Kidney epithelial cell (primary cell): ENCODE measurements at regions not wholly inside any gene's neighbourhood (a gene's known extent, or its start where the extent isn't known, plus 50 kb on each side); places are given as distances from the start of the nearest gene placed in this dataset.

Experiments
- DNase-seq: peaks from one replicate; pipeline ENCODE4 v3.0.0-alpha.2; 2010; ENCODE audit warnings: low read depth
- H3K27me3 ChIP-seq: 2 replicates; pipeline ENCODE4 v1.6.0; 2011; ENCODE audit warnings: low read length; ENCODE audit not compliant: control insufficient read depth, insufficient read depth
- H3K36me3 ChIP-seq: 2 replicates; pipeline ENCODE4 v1.5.1; 2011; ENCODE audit warnings: low read length; ENCODE audit not compliant: control insufficient read depth, insufficient read depth
- H3K4me3 ChIP-seq: 2 replicates; pipeline ENCODE4 v1.5.1; 2011; ENCODE audit warnings: low read depth, mild to moderate bottlenecking, control low read depth, low read length
- CTCF ChIP-seq: IDR thresholded peaks from 2 replicates; pipeline ENCODE4 v1.5.1; 2011; ENCODE audit warnings: mild to moderate bottlenecking, moderate library complexity, low read length, control low read depth, inconsistent platforms; ENCODE audit not compliant: insufficient read depth, poor library complexity, severe bottlenecking

GRCh38 chr12:90233168-90234100 lies 524.8 kb upstream of the ATP2B1 start:
- no peak for DNase-seq
- H3K27me3 ChIP-seq = no peaks in the 10 kb centered on the region
- TF ChIP-seq CTCF = no peak
- no peaks in the 10 kb centered on the region for H3K36me3 ChIP-seq
- H3K4me3 ChIP-seq = no peak overlapping the region

- H3K36me3 ChIP-seq = no peaks in the 10 kb centered on the region
- DNase-seq = no peak
- no peaks in the 10 kb centered on the region for H3K27me3 ChIP-seq
- no peak for TF ChIP-seq CTCF
- H3K4me3 ChIP-seq = no peak overlapping the region
Observed at GRCh38 chr12:90229407-90230170, 521.0 kb upstream of the ATP2B1 start.

GRCh38 chr12:90226211-90226610 lies 517.6 kb upstream of the ATP2B1 start:
- H3K36me3 ChIP-seq = no peaks in the 10 kb centered on the region
- TF ChIP-seq CTCF = no peak
- H3K4me3 ChIP-seq = no peak overlapping the region
- no peaks in the 10 kb centered on the region for H3K27me3 ChIP-seq
- DNase-seq = no peak

GRCh38 chr12:90216815-90217214 lies 508.2 kb upstream of the ATP2B1 start:
- Histone ChIP-seq H3K36me3 (no peaks in the 10 kb centered on the region), H3K27me3 (no peaks in the 10 kb centered on the region), H3K4me3 (no peak overlapping the region)
- DNase-seq = peak; percentile 7
- TF ChIP-seq CTCF = no peak

- no peak for DNase-seq
- no peaks in the 10 kb centered on the region for H3K27me3 ChIP-seq
- no peak overlapping the region for H3K4me3 ChIP-seq
- no peaks in the 10 kb centered on the region for H3K36me3 ChIP-seq
- TF ChIP-seq CTCF = no peak
Observed at GRCh38 chr12:90216020-90216552, 507.4 kb upstream of the ATP2B1 start.
